NCI-H2171 (cell line): ENCODE measurements at regions not wholly inside any gene's neighbourhood (a gene's known extent, or its start where the extent isn't known, plus 50 kb on each side); places are given as distances from the start of the nearest gene placed in this dataset.
"Not testable (repeated sequence)": the region's sequence is repeated elsewhere in the genome, so short reads cannot be mapped to it uniquely, and the experiment has no call there.

Source experiments
- DNase-seq: peaks from one replicate; lab custom pipeline; 2025; lab: John Stamatoyannopoulos, UW

DNA sequence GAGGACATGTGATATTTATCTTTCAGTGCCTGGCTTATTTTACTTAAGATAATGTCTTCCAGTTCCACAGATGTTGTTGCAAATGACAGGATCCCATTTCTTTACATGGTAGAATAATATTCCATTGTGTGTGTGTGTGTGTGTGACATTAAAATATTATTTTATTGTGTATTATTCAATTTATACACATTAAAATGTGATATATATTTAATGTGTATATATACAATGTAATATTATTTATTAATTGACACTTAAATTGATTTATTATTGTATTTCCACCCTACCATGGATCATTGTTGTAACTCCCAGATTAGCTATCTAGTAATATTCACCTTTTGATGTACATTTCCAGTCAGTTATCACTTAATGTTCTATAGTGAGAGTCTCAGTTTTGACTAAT, 1422.5 kb upstream of the ADGRB3 start:
- DNase-seq: no peak

DNA sequence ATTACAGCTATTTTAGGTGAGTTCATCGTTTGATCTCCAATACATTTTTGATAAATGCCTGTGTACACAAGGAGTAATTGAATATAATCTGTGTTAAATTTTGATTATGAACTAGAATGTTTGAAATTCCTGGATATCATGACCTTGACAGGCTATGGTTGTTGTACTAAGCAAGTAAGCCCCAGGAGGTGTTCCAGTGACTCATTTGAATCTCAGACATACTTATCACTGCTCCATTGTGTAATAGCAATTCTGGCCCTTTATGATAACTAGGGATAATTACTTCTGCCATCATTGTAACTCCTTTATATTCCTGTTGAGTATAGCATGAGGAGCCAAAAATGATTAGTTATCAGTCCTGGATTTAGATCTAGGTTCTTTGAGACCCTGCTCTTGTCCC, 1424.6 kb upstream of the ADGRB3 start:
- DNase-seq: no peak

DNA sequence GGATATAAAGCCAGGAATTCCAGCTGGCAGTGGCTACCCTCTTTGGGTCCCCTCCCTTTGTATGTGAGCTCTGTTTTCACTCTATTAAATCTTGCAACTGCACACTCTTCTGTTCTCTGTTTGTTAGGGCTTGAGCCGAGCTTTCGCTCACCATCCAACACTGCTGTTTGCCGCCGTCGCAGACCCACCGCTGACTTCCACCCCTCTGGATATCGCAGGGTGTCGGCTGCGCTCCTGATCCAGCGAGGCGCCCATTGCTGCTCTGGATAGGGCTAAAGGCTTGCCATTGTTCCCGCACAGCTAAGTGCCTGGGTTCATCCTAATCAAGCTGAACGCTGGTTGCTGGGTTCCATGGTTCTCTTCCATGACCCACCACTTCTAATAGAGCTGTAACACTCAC, 1433.5 kb upstream of the ADGRB3 start:
- DNase-seq: no peak

DNA sequence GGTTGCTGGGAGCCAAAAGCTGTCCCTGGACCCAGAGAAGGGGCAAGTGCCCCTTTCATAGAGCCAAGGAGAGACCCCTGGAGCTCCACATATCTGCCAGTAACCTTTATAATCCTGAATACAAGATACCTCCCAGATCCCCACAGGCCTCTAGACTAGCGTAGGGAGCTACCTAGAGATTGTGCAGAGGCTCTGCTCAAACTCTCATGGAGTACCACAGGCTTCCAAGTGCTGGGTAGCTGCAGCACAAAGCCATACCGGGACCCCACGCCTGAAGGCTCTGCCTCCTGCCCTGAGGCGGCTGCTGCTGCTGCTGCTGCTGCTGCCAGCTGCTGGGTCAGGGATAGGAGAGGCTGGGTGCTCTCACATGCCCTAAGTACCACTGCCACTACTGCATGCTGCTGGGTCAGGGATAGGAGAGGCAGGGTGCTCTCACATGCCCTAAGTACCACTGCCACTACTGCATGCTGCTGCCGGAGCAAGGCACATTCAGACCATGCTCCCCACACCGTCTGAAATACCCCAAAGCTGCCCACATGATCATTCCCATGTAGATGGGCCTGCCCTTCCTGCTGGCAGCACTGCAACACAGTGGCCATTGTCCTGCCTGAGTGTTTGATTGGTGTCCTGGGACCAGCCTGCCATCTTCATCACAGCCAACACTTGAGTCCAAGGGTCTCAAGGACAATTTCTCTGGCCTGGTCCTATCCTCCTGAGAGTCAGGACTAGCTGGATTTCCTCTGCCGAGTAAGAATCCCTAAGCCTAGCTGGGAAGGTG, 1434.3 kb upstream of the ADGRB3 start:
- DNase-seq: no peak

DNA sequence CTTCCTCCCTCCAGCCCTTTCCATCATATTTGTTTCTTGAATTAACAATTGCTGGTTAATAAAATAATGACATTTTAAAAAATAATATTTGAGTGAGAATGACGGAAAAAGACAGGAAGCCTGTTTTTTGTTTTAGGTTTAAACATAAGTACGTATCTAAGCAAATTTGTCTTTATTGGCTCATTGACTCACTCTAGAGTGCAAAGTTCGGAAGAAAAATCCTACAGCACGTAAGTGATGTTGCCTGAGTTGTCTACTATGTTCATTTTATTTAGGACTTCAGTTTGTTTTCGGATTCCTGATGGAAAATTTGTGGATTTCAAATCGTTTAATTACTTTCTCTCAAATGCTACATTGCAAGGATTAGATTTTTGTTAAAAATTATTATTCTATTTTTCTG, 1435.7 kb upstream of the ADGRB3 start:
- no peak for DNase-seq

DNA sequence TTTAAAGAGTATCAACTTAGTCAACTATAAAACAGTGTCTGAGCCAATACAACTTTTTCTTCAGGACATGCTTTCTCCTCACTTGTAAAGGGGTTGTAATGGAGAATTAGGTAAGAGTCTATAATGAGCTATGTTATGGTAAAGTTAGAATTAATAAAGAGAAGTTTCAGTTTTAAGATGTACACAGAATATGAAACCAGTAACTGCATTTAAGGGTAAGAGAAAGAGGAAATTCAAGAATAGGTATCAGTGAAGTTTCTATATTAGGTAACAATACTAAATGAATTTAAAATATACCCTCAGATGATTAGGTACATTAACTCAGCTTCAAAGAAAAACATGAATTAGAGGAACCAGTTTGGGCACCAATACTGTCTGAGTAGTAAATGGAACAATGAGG, 1444.3 kb upstream of the ADGRB3 start:
- no peak for DNase-seq

DNA sequence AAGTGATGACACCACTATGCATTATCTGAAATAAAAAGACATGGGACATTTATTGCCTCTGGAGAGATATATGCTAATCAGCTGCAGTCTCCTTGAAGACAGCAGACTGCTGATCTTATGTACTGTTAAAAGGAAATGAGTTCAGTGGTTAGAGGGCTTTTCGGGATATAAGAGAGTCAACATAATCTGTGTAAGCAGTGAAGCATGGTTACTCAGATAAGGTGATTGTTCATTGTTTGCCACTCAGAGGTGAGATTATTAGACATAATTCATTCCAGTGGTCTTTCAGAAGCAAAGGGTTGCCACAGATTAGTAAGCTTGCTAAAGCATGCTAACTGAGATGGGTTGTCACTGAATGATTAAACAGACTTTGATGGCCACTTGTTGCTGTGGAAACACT, 1450.7 kb upstream of the ADGRB3 start:
- no peak for DNase-seq

DNA sequence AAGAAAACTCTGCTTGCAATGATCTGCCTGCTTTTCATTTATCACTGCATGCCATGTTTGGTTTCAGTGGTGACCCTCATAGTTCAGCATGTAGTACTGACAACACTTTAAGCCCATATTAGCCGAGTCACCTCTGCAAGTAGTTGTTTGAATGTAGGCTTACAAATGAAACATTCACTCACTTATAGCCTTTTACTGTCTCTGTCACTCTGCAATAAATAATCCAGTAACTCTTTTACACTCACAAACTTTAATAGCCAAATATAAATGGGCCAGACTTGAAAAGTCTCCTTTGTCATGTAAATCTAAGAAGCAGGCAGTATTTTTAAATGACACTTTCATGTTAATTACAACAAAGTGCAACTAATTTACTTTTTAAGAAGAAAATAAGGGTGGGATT, 1460.0 kb upstream of the ADGRB3 start:
- no peak for DNase-seq

DNA sequence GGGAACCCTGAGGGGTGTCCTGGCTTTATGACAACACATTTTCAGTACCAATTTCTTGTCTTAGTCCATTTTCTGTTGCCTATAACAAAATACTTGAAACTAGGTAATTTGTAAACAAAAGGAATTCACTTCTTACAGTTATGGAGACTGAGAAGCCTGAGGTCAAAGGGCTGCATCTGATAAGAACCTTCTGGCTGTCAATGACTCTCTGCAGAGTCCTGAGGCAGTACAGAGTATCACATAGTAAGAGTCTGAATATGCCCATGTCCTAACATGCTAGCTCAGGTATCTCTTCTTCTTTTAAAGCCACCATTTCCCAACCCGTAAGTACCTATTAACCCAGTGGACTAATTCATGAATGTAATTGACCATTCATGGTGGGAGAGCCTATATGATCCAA, 1458.6 kb upstream of the EYS start:
- DNase-seq: no peak

DNA sequence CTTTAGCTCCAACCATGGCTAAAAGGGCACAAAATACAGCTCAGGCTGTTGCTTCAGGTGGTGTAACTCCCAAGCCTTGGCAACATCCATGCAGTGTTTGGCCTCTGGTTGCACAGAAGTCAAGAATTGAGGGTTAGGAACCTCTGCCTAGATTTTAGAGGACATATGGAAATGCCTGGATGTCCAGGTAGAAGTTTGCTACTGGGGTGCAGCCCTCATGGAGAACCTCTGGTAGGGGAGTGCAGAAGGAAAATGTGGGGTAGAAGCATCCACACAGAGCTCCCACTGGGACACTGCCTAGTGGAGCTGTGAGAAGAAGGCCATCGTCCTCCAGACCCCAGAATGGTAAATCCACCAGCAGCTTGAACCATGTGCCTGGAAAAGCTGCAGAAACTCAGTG, 1453.8 kb upstream of the EYS start:
- no peak for DNase-seq

DNA sequence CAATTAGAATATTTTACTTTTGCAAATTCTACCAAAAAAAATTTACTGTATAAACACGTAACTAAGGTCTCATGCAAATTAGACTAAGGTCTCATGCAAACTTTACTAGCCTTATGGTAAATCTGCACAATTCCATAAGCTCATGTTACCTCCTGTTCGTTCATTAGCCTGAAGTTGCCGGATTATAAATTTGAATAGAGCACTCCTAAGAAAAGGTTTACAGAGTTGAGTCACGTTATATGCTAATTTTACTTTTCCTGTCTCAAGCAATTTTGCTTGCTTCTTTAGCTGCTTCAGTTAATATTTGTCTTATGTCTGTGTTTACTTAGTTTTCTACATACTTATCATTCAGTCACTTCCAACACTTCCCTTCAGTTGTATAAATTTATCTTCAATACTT, 1434.0 kb upstream of the EYS start:
- DNase-seq: no peak

DNA sequence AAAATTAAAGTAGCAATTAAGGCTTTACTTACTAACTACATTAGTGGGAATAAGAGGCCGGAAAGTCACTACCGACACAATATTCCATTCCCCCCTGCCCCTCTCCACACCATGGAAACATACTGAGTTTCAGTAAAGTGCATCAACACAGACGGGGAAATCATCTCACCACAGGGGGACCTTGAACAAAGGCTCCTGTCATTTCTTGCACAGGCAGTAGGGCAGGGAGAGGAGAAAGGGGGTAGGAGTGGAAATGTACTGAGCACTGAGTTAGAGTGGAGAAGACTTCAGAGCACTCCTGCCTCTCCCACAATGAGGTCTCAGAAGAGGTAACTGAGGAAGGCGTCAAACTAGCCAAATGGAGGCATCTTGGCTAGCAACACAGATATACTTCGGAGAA, 1426.9 kb upstream of the EYS start:
- DNase-seq: no peak

DNA sequence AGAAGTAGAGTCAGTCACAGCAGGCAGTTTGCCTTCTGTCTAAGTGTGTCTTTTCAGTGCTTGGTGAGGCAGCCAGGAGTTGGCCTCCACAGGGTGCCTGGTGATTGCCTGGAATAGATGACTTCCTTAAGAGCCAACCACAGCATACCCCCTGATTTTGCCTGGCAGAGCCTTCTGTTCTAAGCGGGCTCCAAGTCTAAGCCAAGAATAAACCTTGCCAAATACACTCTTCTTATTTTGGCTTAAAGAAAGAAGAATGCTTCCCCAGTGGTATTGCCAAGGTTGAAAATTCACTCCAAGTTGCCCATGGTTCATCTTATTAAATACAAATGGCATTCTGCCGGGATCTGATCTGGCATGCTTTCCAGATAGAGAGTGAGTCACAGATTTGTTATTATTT, 1424.8 kb upstream of the EYS start:
- DNase-seq: no peak

DNA sequence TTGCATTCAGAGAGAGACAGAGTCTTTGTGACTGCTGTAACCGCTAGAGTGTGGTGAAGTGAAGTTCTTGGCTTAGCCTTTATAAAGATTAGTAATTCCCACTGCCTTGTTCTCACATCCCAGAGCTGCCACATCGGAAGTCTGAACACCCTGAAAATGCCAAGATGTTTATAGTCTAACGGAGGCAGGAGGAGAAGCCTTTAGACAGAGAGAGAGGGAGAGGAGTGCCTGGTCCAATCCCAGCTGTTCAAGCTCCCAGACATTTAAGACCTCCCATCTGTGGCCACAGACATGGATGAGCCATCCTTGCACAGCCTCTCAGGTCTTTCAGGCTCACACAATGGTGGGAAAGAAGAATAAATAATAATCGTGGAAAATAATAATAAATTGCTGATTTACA, 1422.8 kb upstream of the EYS start:
- no peak for DNase-seq

DNA sequence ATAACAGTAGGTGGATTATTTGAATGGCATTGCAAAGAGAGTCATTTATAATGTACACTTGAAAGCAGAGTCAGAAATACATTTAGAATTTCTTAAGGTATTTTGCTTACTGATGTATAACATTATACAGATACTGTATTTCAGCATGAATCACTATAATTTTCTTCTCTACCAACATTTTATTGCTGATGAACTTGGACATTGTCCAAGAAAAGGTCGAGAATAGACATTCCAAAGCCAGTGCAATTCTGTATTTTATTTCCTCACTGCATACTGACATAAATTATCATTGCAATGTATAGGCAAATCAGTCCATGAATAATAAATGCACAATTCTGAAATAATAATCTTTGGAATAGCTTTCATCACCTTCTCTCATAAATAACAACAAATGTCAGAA, 1420.0 kb upstream of the EYS start:
- DNase-seq: no peak

DNA sequence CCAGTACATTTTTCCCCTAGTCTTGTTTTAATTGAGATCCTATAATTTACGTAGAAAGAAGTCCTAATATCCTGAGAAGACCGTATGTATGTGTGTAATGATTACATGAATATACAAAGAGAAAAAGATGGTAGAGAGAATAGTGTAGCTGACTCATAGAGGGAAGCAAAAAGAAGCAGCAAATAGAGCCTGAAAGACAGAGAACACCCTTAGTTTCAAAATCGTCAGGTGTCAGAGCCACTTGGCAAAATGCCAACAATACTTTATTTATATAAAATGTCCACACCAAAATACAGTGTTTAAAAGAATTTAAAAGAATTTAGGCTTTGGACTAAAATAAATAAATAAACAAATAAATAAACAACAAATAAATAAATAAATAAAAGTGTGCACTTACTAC, 1414.1 kb upstream of the EYS start:
- no peak for DNase-seq

DNA sequence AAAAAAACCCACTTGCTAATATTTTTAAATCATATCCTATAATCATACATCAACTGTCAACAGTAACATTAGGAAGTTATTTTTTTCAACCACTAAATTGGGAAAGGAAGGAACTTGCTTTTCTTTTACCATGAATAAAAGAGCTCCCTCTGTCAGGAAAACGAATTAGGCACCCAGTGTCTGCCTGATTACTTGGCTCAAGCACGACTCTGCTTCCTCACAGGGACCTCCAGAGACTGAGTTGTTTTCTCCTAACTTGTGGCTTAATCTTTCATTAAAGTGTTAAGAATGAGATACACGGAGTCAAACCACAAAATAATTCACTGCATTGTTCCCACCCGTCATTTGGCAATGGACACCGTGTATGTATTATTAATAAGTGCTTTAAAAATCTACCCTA, 1405.1 kb upstream of the EYS start:
- DNase-seq: no peak

DNA sequence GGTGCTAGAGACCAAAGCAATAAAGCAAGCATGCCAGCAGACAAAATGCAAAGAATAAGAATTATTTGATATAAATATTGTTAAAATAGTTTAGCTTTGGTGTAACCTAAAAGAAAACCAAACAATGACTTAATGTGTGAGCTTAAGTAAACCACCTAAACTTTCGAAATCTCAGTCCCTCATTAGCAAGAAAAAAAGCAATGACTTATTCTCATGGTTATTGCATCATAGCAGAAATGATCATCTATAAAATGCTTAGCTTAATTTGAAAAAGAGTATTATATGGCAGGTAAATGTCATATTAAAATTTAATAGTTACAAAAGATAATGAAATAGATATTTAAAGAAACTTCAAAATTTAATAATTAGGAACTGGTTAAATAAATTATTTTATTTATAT, 1395.7 kb upstream of the EYS start:
- no peak for DNase-seq

DNA sequence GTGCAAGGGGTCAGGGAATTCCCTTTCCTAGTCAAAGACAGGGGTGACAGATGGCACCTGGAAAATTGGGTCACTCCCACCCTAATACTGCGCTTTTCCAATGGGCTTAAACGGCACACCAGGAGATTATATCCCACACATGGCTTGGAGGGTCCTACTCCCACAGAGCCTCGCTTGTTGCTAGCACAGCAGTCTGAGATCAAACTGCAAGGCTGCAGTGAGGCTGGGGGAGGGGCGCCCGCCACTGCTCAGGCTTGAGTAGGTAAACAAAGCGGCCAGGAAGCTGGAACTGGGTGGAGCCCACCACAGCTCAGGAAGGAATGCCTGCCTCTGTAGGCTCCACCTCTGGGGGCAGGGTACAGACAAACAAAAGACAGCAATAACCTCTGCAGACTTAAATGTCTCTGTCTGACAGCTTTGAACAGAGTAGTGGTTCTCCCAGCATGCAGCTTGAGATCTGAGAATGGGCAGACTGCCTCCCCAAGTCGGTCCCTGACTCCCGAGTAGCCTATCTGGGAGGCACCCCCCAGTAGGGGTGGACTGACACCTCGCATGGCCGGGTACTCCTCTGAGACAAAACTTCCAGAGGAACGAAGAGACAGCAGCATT, 1388.7 kb upstream of the EYS start:
- DNase-seq: not testable (repeated sequence)

DNA sequence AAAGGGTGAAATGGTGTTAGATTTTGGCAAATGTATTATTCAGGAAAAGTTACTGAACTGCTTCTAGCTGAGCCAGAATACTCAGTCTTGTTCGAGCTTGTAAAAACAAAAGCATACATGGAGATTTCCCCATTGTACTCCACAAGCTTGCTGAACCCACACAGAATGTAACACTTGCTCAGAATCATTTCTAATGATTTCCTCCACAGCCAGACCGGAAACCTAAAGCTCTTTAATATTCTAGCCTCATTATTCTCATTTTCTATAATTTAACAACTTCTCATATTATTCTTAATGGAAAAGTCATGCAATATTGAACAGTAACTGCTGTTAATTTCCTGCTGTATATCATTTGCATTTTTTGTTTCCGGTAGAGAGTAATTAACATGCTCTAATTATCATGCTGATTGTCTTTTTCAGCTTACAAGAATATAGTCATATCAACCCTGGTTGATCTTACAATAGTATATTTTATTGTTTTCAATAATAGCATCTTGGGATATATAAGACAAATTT, 1387.5 kb upstream of the EYS start:
- DNase-seq: no peak

DNA sequence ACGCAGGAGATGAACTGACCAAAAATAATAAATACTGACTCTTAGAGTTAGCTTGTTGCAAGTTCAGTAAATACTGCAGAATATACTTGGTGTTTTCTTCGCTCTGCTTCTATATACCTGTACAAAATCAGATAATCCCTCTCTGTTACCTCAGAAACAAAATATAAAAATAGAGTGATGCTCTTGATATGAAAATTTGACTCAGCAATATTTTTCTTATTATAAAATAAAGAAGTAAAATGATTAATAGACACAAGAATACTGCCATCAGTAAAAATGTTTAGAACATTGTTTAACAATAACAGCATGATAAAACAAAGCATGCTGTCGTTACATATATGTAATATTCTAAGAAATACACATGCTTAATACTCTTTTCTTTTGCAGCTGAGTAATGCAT, 1366.9 kb upstream of the EYS start:
- no peak for DNase-seq

DNA sequence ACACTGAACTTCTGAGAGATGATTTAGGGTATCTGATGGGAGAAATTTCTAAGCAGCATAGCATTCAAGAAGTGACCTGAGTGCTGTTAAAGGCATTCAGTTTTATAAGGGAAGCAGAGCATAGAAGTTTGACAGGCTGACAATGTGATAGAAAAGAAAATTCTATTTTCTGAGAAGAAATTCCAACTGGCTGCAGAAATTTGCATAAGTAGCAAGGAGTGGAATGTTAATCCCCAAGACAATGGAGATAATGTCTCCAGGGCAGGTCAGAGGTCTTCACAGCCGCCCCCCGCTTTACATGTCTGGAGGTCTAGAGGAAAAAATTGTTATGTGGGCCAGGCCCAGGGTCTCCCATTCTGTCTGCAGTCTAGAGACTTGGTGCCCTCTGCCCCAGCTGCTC, 1361.8 kb upstream of the EYS start:
- no peak for DNase-seq

DNA sequence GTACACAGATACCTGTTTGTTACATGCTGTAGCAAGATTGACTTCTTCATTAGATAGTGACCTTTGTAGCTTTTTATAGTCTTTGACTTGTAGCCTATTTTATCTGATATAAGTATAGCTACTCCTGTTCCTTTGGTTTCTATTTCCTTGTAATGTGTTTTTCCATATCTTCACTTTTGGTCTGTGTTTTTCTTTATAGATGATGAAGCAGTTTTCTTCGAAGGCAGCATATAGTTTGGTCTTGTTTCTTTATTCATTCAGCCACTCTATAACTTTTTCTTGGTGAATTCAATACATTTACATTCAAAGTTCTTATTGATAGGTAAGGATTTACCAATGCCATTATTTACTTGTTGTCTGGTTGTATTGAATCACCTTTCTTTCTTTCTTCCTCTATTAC, 1357.3 kb upstream of the EYS start:
- no peak for DNase-seq

DNA sequence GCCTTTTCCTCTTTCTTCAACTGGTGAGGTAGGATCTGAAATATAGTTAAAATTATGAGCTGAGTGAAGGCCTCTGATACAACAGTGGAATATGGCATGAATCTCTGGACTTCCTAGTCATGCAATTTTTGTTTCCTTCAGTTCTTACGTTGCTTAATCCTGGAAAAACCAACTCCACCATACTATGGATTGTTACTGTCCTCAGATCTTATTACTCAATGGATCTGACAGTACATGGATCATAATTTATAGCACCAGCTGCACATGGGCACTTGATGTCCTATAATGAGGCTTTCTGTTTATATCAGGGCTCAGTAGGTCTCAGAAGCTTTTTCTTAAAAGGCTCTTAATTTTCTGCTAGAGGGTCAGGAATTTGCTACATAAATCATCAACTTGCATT, 1341.0 kb upstream of the EYS start:
- no peak for DNase-seq
